GM23338 (cell line): ENCODE measurements at regions not wholly inside any gene's neighbourhood (a gene's known extent, or its start where the extent isn't known, plus 50 kb on each side); places are given as distances from the start of the nearest gene placed in this dataset.

Experiments
- ATAC-seq: fragments of 200-7000 bp; cut with Tn5 transposase; 3 replicates; pipeline ENCODE4 v1.9.1; 2020
- DNase-seq: peaks from one replicate; pipeline ENCODE4 v3.0.0-alpha.2; 2015; ENCODE audit warnings: low spot score
- H2AFZ ChIP-seq: fragments of 200-600 bp; sonication (generic); 2 replicates; pipeline ENCODE4 v1.8.0; 2016; ENCODE audit warnings: antibody characterized with exemption, mild to moderate bottlenecking, moderate library complexity
- H3F3A ChIP-seq: fragments of 200-600 bp; sonication (generic); replicated peaks from 2 replicates; pipeline ENCODE4 v1.8.0; 2017; ENCODE audit warnings: antibody characterized with exemption, mixed run types, low read depth
- H3K27ac ChIP-seq: fragments of 200-600 bp; sonication (generic); 2 replicates; pipeline ENCODE4 v1.6.1; 2016; ENCODE audit warnings: low read depth
- H3K27me3 ChIP-seq: fragments of 200-600 bp; sonication (generic); 2 replicates; pipeline ENCODE4 v1.8.0; 2016; ENCODE audit warnings: mild to moderate bottlenecking, mixed run types, moderate library complexity; ENCODE audit not compliant: insufficient read depth
- H3K36me3 ChIP-seq: fragments of 200-600 bp; sonication (generic); 2 replicates; pipeline ENCODE4 v1.8.0; 2016; ENCODE audit warnings: mild to moderate bottlenecking; ENCODE audit not compliant: insufficient read depth
- H3K4me1 ChIP-seq: fragments of 200-600 bp; sonication (generic); 2 replicates; pipeline ENCODE4 v1.8.0; 2016; ENCODE audit warnings: mild to moderate bottlenecking, moderate library complexity; ENCODE audit not compliant: insufficient read depth
- H3K4me2 ChIP-seq: fragments of 200-600 bp; sonication (generic); 2 replicates; pipeline ENCODE4 v1.7.1; 2017; ENCODE audit warnings: mixed run types
- H3K4me3 ChIP-seq: fragments of 200-600 bp; sonication (generic); 2 replicates; pipeline ENCODE4 v1.6.1; 2016; ENCODE audit warnings: mixed run types
- H3K79me2 ChIP-seq: fragments of 200-600 bp; sonication (generic); replicated peaks from 2 replicates; pipeline ENCODE4 v1.8.0; 2017; ENCODE audit warnings: mild to moderate bottlenecking; ENCODE audit not compliant: insufficient read depth
- H3K9me2 ChIP-seq: fragments of 200-600 bp; sonication (generic); 2 replicates; pipeline ENCODE4 v1.8.0; 2017; ENCODE audit not compliant: insufficient read depth
- H4K20me1 ChIP-seq: fragments of 200-600 bp; sonication (generic); replicated peaks from 2 replicates; pipeline ENCODE4 v1.8.0; 2017; ENCODE audit warnings: mild to moderate bottlenecking; ENCODE audit not compliant: insufficient read depth
- H3K27ac Mint-ChIP-seq: 2 replicates; pipeline ENCODE4 v1.8.0; 2020; ENCODE audit warnings: inconsistent platforms, mild to moderate bottlenecking, moderate library complexity, mixed read lengths
- H3K27me3 Mint-ChIP-seq: 3 replicates; pipeline ENCODE4 v1.8.0; 2022; ENCODE audit warnings: low read depth, mild to moderate bottlenecking, moderate library complexity, mixed read lengths, inconsistent platforms; ENCODE audit not compliant: insufficient read depth, poor library complexity
- H3K36me3 Mint-ChIP-seq: 3 replicates; pipeline ENCODE4 v1.8.0; 2021; ENCODE audit warnings: low read depth, mild to moderate bottlenecking, inconsistent platforms, moderate library complexity, mixed read lengths
- H3K4me1 Mint-ChIP-seq: 3 replicates; pipeline ENCODE4 v1.8.0; 2020; ENCODE audit warnings: mild to moderate bottlenecking, inconsistent platforms, mixed read lengths
- H3K4me3 Mint-ChIP-seq: 3 replicates; pipeline ENCODE4 v1.8.0; 2021; ENCODE audit warnings: moderate library complexity, mild to moderate bottlenecking, inconsistent platforms, mixed read lengths
- H3K9me3 Mint-ChIP-seq: 3 replicates; pipeline ENCODE4 v1.8.0; 2020; ENCODE audit warnings: moderate library complexity, mild to moderate bottlenecking, inconsistent platforms, mixed read lengths
- CREB1 ChIP-seq: fragments of 250-450 bp; sonication (Bioruptor Pico); IDR thresholded peaks from 2 replicates; pipeline ENCODE4 v1.5.0; 2020; ENCODE audit warnings: low read depth, mild to moderate bottlenecking, moderate library complexity
- CTCF ChIP-seq, 2 experiments: fragments of 200-600 bp in 1 of 2; sonication (generic) in 1 of 2; conservative IDR thresholded peaks; 2 replicates each; pipeline versions ENCODE4 v1.5.1 to v1.6.1; 2016 to 2017; ENCODE audit warnings: antibody characterized with exemption in 2 of 2, low read depth in 2 of 2, mild to moderate bottlenecking in 2 of 2, moderate library complexity in 1 of 2
- ETS1 ChIP-seq: IDR thresholded peaks from 2 replicates; pipeline ENCODE4 v1.6.1; 2016; ENCODE audit warnings: antibody characterized with exemption
- EZH2 ChIP-seq: fragments of 200-600 bp; sonication (generic); IDR thresholded peaks from one replicate; pipeline ENCODE4 v1.8.0; 2017; ENCODE audit warnings: antibody characterized with exemption, mild to moderate bottlenecking, low read depth; ENCODE audit not compliant: unreplicated experiment
- EZH2phosphoT487 ChIP-seq: fragments of 200-600 bp; sonication (generic); IDR thresholded peaks from one replicate; pipeline ENCODE4 v1.8.1; 2018; ENCODE audit warnings: antibody characterized with exemption; ENCODE audit not compliant: unreplicated experiment
- JUNB ChIP-seq: IDR thresholded peaks from one replicate; pipeline ENCODE4 v1.6.1; 2016; ENCODE audit warnings: antibody characterized with exemption; ENCODE audit not compliant: unreplicated experiment
- NANOG ChIP-seq: IDR thresholded peaks from 2 replicates; pipeline ENCODE4 v1.6.1; 2016; ENCODE audit warnings: antibody characterized with exemption, borderline replicate concordance
- POLR2AphosphoS5 ChIP-seq: IDR thresholded peaks from 2 replicates; pipeline ENCODE4 v1.6.1; 2016; ENCODE audit warnings: antibody characterized with exemption, low read depth
- STAT1 ChIP-seq: IDR thresholded peaks from one replicate; pipeline ENCODE4 v1.6.1; 2016; ENCODE audit warnings: antibody characterized with exemption; ENCODE audit not compliant: unreplicated experiment
- ZNF114 ChIP-seq: fragments of 250-450 bp; sonication (Bioruptor Pico); IDR thresholded peaks from 2 replicates; pipeline ENCODE4 v1.5.0; 2020; ENCODE audit warnings: mild to moderate bottlenecking, moderate library complexity
- ZNF331 ChIP-seq: fragments of 250-450 bp; sonication (Bioruptor Pico); IDR thresholded peaks from 2 replicates; pipeline ENCODE4 v1.5.0; 2020; ENCODE audit warnings: low read depth, mild to moderate bottlenecking, moderate library complexity
- TF ChIP-seq, protein P1 (sequence below): fragments of 250-450 bp; sonication (Bioruptor Pico); IDR thresholded peaks from 2 replicates; pipeline ENCODE4 v1.5.0; 2020; ENCODE audit warnings: mild to moderate bottlenecking, moderate library complexity
- TF ChIP-seq, protein P2 (sequence below): IDR thresholded peaks from one replicate; pipeline ENCODE4 v1.6.1; 2018; ENCODE audit warnings: antibody characterized with exemption; ENCODE audit not compliant: unreplicated experiment

- Mint-ChIP-seq H3K9me3 (no peaks in the 10 kb centered on the region), H3K4me1 (no peaks in the 10 kb centered on the region), H3K27me3 (peaks cover 2% of the 10 kb centered on the region), H3K27ac (no peak overlapping the region), H3K4me3 (no peak overlapping the region), H3K36me3 (no peaks in the 10 kb centered on the region)
- Histone ChIP-seq H3K4me1 (no peaks in the 10 kb centered on the region), H3K4me3 (no peak overlapping the region), H3K36me3 (no peaks in the 10 kb centered on the region), H4K20me1 (no peaks in the 10 kb centered on the region), H3K27me3 (no peaks in the 10 kb centered on the region), H3K27ac (no peak overlapping the region), H3K9me2 (no peaks in the 10 kb centered on the region; the same call in 1 of the 2 replicates), H3K4me2 (no peak overlapping the region), H3F3A (no peaks in the 10 kb centered on the region), H3K79me2 (no peaks in the 10 kb centered on the region), H2AFZ (no peak overlapping the region)
- TF ChIP-seq CTCF (conservative IDR thresholded peaks at IDR 0.05; ENCODE audit: low read depth in 2 of 2), result no peak
- no peak for TF ChIP-seq CREB1
- TF ChIP-seq, protein P1, sequence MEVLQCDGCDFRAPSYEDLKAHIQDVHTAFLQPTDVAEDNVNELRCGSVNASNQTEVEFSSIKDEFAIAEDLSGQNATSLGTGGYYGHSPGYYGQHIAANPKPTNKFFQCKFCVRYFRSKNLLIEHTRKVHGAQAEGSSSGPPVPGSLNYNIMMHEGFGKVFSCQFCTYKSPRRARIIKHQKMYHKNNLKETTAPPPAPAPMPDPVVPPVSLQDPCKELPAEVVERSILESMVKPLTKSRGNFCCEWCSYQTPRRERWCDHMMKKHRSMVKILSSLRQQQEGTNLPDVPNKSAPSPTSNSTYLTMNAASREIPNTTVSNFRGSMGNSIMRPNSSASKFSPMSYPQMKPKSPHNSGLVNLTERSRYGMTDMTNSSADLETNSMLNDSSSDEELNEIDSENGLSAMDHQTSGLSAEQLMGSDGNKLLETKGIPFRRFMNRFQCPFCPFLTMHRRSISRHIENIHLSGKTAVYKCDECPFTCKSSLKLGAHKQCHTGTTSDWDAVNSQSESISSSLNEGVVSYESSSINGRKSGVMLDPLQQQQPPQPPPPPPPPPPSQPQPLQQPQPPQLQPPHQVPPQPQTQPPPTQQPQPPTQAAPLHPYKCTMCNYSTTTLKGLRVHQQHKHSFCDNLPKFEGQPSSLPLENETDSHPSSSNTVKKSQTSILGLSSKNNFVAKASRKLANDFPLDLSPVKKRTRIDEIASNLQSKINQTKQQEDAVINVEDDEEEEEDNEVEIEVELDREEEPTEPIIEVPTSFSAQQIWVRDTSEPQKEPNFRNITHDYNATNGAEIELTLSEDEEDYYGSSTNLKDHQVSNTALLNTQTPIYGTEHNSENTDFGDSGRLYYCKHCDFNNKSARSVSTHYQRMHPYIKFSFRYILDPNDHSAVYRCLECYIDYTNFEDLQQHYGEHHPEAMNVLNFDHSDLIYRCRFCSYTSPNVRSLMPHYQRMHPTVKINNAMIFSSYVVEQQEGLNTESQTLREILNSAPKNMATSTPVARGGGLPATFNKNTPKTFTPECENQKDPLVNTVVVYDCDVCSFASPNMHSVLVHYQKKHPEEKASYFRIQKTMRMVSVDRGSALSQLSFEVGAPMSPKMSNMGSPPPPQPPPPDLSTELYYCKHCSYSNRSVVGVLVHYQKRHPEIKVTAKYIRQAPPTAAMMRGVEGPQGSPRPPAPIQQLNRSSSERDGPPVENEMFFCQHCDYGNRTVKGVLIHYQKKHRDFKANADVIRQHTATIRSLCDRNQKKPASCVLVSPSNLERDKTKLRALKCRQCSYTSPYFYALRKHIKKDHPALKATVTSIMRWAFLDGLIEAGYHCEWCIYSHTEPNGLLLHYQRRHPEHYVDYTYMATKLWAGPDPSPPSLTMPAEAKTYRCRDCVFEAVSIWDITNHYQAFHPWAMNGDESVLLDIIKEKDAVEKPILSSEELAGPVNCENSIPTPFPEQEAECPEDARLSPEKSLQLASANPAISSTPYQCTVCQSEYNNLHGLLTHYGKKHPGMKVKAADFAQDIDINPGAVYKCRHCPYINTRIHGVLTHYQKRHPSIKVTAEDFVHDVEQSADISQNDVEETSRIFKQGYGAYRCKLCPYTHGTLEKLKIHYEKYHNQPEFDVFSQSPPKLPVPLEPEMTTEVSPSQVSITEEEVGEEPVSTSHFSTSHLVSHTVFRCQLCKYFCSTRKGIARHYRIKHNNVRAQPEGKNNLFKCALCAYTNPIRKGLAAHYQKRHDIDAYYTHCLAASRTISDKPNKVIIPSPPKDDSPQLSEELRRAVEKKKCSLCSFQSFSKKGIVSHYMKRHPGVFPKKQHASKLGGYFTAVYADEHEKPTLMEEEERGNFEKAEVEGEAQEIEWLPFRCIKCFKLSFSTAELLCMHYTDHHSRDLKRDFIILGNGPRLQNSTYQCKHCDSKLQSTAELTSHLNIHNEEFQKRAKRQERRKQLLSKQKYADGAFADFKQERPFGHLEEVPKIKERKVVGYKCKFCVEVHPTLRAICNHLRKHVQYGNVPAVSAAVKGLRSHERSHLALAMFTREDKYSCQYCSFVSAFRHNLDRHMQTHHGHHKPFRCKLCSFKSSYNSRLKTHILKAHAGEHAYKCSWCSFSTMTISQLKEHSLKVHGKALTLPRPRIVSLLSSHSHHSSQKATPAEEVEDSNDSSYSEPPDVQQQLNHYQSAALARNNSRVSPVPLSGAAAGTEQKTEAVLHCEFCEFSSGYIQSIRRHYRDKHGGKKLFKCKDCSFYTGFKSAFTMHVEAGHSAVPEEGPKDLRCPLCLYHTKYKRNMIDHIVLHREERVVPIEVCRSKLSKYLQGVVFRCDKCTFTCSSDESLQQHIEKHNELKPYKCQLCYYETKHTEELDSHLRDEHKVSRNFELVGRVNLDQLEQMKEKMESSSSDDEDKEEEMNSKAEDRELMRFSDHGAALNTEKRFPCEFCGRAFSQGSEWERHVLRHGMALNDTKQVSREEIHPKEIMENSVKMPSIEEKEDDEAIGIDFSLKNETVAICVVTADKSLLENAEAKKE (CRISPR knock-in tag), result no peak
- no peak for TF ChIP-seq EZH2phosphoT487
- TF ChIP-seq NANOG, result no peak
- TF ChIP-seq ETS1, result no peak
- TF ChIP-seq, protein P2, sequence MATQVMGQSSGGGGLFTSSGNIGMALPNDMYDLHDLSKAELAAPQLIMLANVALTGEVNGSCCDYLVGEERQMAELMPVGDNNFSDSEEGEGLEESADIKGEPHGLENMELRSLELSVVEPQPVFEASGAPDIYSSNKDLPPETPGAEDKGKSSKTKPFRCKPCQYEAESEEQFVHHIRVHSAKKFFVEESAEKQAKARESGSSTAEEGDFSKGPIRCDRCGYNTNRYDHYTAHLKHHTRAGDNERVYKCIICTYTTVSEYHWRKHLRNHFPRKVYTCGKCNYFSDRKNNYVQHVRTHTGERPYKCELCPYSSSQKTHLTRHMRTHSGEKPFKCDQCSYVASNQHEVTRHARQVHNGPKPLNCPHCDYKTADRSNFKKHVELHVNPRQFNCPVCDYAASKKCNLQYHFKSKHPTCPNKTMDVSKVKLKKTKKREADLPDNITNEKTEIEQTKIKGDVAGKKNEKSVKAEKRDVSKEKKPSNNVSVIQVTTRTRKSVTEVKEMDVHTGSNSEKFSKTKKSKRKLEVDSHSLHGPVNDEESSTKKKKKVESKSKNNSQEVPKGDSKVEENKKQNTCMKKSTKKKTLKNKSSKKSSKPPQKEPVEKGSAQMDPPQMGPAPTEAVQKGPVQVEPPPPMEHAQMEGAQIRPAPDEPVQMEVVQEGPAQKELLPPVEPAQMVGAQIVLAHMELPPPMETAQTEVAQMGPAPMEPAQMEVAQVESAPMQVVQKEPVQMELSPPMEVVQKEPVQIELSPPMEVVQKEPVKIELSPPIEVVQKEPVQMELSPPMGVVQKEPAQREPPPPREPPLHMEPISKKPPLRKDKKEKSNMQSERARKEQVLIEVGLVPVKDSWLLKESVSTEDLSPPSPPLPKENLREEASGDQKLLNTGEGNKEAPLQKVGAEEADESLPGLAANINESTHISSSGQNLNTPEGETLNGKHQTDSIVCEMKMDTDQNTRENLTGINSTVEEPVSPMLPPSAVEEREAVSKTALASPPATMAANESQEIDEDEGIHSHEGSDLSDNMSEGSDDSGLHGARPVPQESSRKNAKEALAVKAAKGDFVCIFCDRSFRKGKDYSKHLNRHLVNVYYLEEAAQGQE, result no peak
- no peak for TF ChIP-seq ZNF331 (CRISPR knock-in tag)
- no peak for TF ChIP-seq EZH2
- no peak for TF ChIP-seq STAT1
- TF ChIP-seq JUNB, result no peak
- no peak for TF ChIP-seq POLR2AphosphoS5
- no peak for TF ChIP-seq ZNF114 (CRISPR knock-in tag)
- DNase-seq (no peak), ATAC-seq (no peak)
Observed at GRCh38 chr12:43147878-43148277, 404.1 kb downstream of the ADAMTS20 start.
